Uterus (tissue), 3 donors: ENCODE measurements at regions not wholly inside any gene's neighbourhood (a gene's known extent, or its start where the extent isn't known, plus 50 kb on each side); places are given as distances from the start of the nearest gene placed in this dataset.

Source experiments
- DNase-seq, 2 donors: peaks; one replicate each; pipeline ENCODE4 v3.0.0-alpha.2; 2019 to 2020
- H3K27ac ChIP-seq, 2 donors: fragments of 200-600 bp; sonication (generic); 1 replicate in 1 of 2; 2 replicates in 1 of 2; pipeline ENCODE4 v1.5.1; 2016 to 2018
- H3K27me3 ChIP-seq, 2 donors: fragments of 200-600 bp; sonication (generic); one replicate each; pipeline ENCODE4 v1.5.1; 2018 to 2019; ENCODE audit warnings: control low read depth in 1 of 2
- H3K36me3 ChIP-seq, 2 donors: fragments of 200-600 bp; sonication (generic); one replicate each; pipeline ENCODE4 v1.5.1; 2019; ENCODE audit warnings: control low read depth in 1 of 2
- H3K4me1 ChIP-seq, 2 donors: fragments of 200-600 bp; sonication (generic); one replicate each; pipeline ENCODE4 v1.5.1; 2018 to 2019; ENCODE audit warnings: control low read depth in 1 of 2
- H3K4me3 ChIP-seq, 2 donors: fragments of 200-600 bp; sonication (generic); 1 replicate in 1 of 2; 2 replicates in 1 of 2; pipeline ENCODE4 v1.5.1; 2018 to 2019; ENCODE audit warnings: mild to moderate bottlenecking in 1 of 2
- H3K9me3 ChIP-seq, 2 donors: fragments of 200-600 bp; sonication (generic); one replicate each; pipeline ENCODE4 v1.5.1; 2019; ENCODE audit warnings: control low read depth in 1 of 2
- POLR2A ChIP-seq, 2 donors: fragments of 450-650 bp; IDR thresholded peaks; one replicate each; pipeline ENCODE4 v1.6.1; 2016; ENCODE audit warnings: antibody characterized with exemption in 2 of 2, mild to moderate bottlenecking in 1 of 2, moderate library complexity in 1 of 2
- intact Hi-C: fragments of 100-400 bp; cut with DNase I; formaldehyde crosslinking; loops from one replicate; pipeline ENCODE4 v1.15.1; 2023; ENCODE audit warnings: low total_unique reads
- TF ChIP-seq, protein P1 (sequence below), 4 experiments: fragments of 200-600 bp in 2 of 4; fragments of 450-650 bp in 2 of 4; sonication (generic) in 2 of 4; IDR thresholded peaks; one replicate each; pipeline ENCODE4 v1.5.1; 2016 to 2019; ENCODE audit warnings: antibody characterized with exemption in 4 of 4, mild to moderate bottlenecking in 2 of 4, moderate library complexity in 1 of 4
- donor health status: DM: yes; HTN: yes; CAD: no.

DNA sequence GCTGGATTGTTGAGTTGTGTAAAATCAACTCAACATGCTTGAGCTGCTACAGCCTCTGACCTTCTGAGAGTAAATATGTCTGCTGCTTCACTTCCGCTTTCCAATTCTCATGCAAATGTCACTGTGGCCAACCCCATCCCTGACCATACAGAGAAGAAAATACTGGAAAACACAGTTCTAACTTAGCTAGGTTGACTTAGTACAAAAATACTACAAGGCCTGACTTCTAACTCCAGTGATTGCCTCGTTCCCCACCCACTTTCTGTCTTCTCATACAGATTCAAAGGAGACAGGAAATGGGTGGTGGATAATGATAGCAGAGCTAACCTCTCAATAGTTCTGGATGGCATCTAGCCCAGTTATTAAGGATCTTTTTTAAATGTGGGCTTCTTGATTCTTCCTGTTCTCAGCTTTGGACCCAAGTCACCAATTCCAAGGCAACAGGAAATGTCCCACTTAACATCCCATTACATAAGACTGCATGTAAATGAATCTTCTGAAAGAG lies 226.6 kb upstream of the SLC24A2 start:
- TF ChIP-seq POLR2A (IDR thresholded peaks at IDR 0.05) = no peak
- TF ChIP-seq, protein P1, sequence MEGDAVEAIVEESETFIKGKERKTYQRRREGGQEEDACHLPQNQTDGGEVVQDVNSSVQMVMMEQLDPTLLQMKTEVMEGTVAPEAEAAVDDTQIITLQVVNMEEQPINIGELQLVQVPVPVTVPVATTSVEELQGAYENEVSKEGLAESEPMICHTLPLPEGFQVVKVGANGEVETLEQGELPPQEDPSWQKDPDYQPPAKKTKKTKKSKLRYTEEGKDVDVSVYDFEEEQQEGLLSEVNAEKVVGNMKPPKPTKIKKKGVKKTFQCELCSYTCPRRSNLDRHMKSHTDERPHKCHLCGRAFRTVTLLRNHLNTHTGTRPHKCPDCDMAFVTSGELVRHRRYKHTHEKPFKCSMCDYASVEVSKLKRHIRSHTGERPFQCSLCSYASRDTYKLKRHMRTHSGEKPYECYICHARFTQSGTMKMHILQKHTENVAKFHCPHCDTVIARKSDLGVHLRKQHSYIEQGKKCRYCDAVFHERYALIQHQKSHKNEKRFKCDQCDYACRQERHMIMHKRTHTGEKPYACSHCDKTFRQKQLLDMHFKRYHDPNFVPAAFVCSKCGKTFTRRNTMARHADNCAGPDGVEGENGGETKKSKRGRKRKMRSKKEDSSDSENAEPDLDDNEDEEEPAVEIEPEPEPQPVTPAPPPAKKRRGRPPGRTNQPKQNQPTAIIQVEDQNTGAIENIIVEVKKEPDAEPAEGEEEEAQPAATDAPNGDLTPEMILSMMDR (IDR thresholded peaks at IDR 0.05) = no peak

DNA sequence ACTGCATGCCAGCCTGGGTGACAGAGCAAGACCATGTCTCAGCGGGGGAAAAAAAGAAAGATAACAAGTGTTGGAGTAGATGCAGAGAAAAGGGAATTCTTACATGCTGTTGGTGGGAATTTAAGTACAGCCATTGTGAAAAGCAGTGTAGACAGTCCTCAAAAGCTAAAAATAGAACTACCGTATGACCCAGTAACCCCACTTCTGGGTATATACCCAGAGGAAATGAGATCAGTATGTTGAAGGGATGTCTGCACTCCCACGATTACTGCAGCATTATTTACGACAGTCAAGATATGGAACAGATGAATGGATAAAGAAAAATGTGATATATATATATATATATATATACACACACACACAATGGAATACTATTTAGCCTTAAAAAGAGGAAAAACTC lies 225.3 kb upstream of the SLC24A2 start:
- no peak for DNase-seq
- Histone ChIP-seq H3K9me3 (no peaks in the 10 kb centered on the region), H3K4me1 (no peaks in the 10 kb centered on the region), H3K4me3 (no peak overlapping the region), H3K27ac (no peak overlapping the region), H3K27me3 (no peaks in the 10 kb centered on the region), H3K36me3 (no peaks in the 10 kb centered on the region)
- TF ChIP-seq, protein P1 (IDR thresholded peaks at IDR 0.05) = no peak
- TF ChIP-seq POLR2A (IDR thresholded peaks at IDR 0.05) = no peak
- intact Hi-C loops = no loop called here

More for the DNA sequence above, 226.6 kb upstream of the SLC24A2 start:
- no peak for DNase-seq
- Histone ChIP-seq H3K27ac (no peak overlapping the region), H3K4me3 (no peak overlapping the region), H3K4me1 (no peaks in the 10 kb centered on the region), H3K27me3 (no peaks in the 10 kb centered on the region), H3K9me3 (no peaks in the 10 kb centered on the region), H3K36me3 (no peaks in the 10 kb centered on the region)
- intact Hi-C loops = no loop called here

DNA sequence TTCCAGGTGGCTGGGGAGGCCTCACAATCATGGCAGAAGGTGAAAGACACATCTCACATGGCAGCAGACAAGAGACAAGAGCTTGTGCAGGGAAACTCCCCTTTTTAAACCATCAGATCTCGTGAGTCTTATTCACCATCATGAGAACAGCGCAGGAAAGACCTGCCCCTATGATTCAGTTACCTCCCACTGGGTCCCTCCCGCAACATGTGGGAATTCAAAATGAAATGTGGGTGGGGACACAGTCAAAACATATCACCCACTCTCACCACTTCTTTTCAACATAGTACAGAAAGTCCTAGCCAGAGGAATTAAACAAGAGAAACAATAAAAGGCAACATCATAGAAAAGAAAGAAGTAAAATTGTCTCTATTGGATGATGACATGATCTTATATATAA lies 223.4 kb upstream of the SLC24A2 start:
- Histone ChIP-seq H3K27me3 (no peaks in the 10 kb centered on the region), H3K4me3 (no peak overlapping the region), H3K36me3 (no peaks in the 10 kb centered on the region), H3K27ac (no peak overlapping the region), H3K9me3 (no peaks in the 10 kb centered on the region), H3K4me1 (no peaks in the 10 kb centered on the region)
- TF ChIP-seq POLR2A (IDR thresholded peaks at IDR 0.05) = no peak
- TF ChIP-seq, protein P1 (IDR thresholded peaks at IDR 0.05) = no peak
- no peak for DNase-seq
- intact Hi-C loops = no loop called here

DNA sequence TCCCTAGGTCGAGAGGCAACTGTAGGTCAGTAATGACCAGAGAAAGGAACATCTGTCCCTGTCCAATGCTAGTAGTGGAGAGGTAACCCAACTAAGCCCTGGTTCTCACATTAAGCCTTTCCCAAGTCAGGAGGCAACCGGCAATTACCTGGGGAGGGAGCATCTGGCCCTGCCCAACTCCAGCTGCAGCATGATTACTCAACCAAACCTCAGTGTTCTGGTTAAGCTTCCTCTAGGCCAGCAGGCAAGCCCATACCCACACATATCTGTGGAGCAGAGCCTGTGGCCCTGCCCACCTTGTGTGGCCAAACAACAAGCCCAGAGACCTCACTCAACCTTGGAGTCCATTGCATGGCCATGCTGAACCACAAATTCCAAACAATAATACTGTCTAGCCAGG lies 220.8 kb upstream of the SLC24A2 start:
- H3K9me3 ChIP-seq = no peaks in the 10 kb centered on the region
- no peak for DNase-seq
- TF ChIP-seq POLR2A (IDR thresholded peaks at IDR 0.05) = no peak
- TF ChIP-seq, protein P1 (IDR thresholded peaks at IDR 0.05) = no peak
- H3K27ac ChIP-seq = no peak overlapping the region
- H3K27me3 ChIP-seq = no peaks in the 10 kb centered on the region
- no peaks in the 10 kb centered on the region for H3K4me1 ChIP-seq
- H3K36me3 ChIP-seq = no peaks in the 10 kb centered on the region
- H3K4me3 ChIP-seq = no peak overlapping the region
- intact Hi-C loops = no loop called here

GRCh38 chr9:20002011-20002410 lies 213.2 kb upstream of the SLC24A2 start:
- intact Hi-C loops = no loop called here
- no peak for DNase-seq
- Histone ChIP-seq H3K27me3 (no peaks in the 10 kb centered on the region), H3K36me3 (no peaks in the 10 kb centered on the region), H3K4me1 (no peaks in the 10 kb centered on the region), H3K4me3 (no peak overlapping the region), H3K27ac (no peak overlapping the region), H3K9me3 (no peaks in the 10 kb centered on the region)
- no peak for TF ChIP-seq POLR2A (IDR thresholded peaks at IDR 0.05)

DNA sequence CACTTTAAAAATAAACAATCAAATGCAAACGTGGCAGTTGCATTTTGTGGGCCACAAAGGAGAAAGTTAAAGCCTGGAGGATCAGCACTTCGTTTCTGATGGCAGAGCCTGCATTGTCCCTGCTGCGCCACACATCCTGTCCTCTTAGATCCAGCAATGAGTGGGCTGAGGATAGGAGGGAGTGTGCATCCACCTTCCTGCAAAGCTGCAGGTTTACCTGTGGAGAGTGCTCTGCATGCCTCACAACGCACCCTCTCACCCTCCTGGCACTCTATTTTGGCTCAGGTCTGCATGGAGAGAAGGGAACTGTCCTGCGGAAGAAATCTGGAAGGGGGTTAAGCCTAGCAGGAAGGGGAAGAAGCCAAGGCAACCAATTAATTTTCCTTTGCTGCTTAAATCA lies 212.2 kb upstream of the SLC24A2 start:
- Histone ChIP-seq H3K4me1 (no peaks in the 10 kb centered on the region), H3K36me3 (no peaks in the 10 kb centered on the region), H3K9me3 (no peaks in the 10 kb centered on the region), H3K27me3 (no peaks in the 10 kb centered on the region), H3K4me3 (no peak overlapping the region), H3K27ac (no peak overlapping the region)
- intact Hi-C loops = no loop called here
- no peak for DNase-seq
- TF ChIP-seq, protein P1 (IDR thresholded peaks at IDR 0.05) = no peak
- no peak for TF ChIP-seq POLR2A (IDR thresholded peaks at IDR 0.05)
